ENCODE measurements at regions not wholly inside any gene's neighbourhood (a gene's known extent, or its start where the extent isn't known, plus 50 kb on each side); places are given as distances from the start of the nearest gene placed in this dataset.

GRCh38 chr6:87919001-87919400 lies 128.6 kb upstream of the SPACA1 start:
- peaks cover 5 to 7% of the 10 kb centered on the region in 2 experiments; a peak in 4 of 5 replicates for H3K9me3 Mint-ChIP-seq
- Histone ChIP-seq H4K8ac (replicated peaks; ENCODE audit: insufficient read length, low read depth, low read length) (no peak overlapping the region), H4K20me1 (ENCODE audit: control insufficient read depth, insufficient read depth, insufficient read length) (no peaks in the 10 kb centered on the region), H2AFZ (ENCODE audit: low read length) (no peak overlapping the region), H3K4ac (ENCODE audit: low read depth, low read length) (no peak overlapping the region), H2BK120ac (ENCODE audit: low read depth, low read length, poor library complexity, severe bottlenecking) (no peak overlapping the region), H3K79me1 (ENCODE audit: insufficient read depth, low read depth, low read length, poor library complexity, severe bottlenecking) (no peaks in the 10 kb centered on the region), H3K23ac (ENCODE audit: insufficient read length, low read depth, low read length) (no peak overlapping the region), H2BK20ac (ENCODE audit: low read depth, low read length, poor library complexity, severe bottlenecking) (no peak overlapping the region), H3K27ac (ENCODE audit: insufficient read length, low read depth, low read length) (no peak overlapping the region), H3K23me2 (ENCODE audit: insufficient read length, low read depth, low read length, poor library complexity, severe bottlenecking) (no peaks in the 10 kb centered on the region), H3K79me2 (ENCODE audit: insufficient read depth, low read length) (no peaks in the 10 kb centered on the region), H3K9ac (ENCODE audit: extremely low read depth, insufficient read length, low read length) (no peak overlapping the region), H2BK5ac (ENCODE audit: insufficient read length, low read length) (no peak overlapping the region), H4K91ac (ENCODE audit: insufficient read length, low read depth, low read length) (no peak overlapping the region), H3K14ac (ENCODE audit: insufficient read depth, low read length) (no peak overlapping the region), H2BK12ac (ENCODE audit: insufficient read length, low read depth, low read length) (no peak overlapping the region), H2AK5ac (ENCODE audit: insufficient read length, low read length) (no peak overlapping the region), H3K9me3 (ENCODE audit: control insufficient read depth, low read depth, low read length) (no peaks in the 10 kb centered on the region), H3T11ph (ENCODE audit: low read length) (no peak overlapping the region), H2BK15ac (ENCODE audit: low read depth, low read length) (no peak overlapping the region), H4K5ac (ENCODE audit: insufficient read length, low read depth, low read length) (no peak overlapping the region), H3K4me1 (ENCODE audit: insufficient read depth, low read length) (no peaks in the 10 kb centered on the region; the same call in 1 of the 2 replicates), H3K56ac (ENCODE audit: insufficient read length, low read depth, low read length) (no peak overlapping the region), H3K27me3 (ENCODE audit: insufficient read depth, low read length) (no peaks in the 10 kb centered on the region), H3K18ac (ENCODE audit: insufficient read length, low read depth, low read length) (no peak overlapping the region), H3K4me2 (ENCODE audit: insufficient read depth, insufficient read length, low read length) (no peak overlapping the region)
- H3K4me1 Mint-ChIP-seq = peaks cover 13 to 22% of the 10 kb centered on the region in 2 experiments
- no CpG with 5 or more reads among the region's 1 CpG for WGBS (ENCODE audit: extremely low coverage, insufficient read length, low lambda C conversion rate)
- TF ChIP-seq, protein P1, sequence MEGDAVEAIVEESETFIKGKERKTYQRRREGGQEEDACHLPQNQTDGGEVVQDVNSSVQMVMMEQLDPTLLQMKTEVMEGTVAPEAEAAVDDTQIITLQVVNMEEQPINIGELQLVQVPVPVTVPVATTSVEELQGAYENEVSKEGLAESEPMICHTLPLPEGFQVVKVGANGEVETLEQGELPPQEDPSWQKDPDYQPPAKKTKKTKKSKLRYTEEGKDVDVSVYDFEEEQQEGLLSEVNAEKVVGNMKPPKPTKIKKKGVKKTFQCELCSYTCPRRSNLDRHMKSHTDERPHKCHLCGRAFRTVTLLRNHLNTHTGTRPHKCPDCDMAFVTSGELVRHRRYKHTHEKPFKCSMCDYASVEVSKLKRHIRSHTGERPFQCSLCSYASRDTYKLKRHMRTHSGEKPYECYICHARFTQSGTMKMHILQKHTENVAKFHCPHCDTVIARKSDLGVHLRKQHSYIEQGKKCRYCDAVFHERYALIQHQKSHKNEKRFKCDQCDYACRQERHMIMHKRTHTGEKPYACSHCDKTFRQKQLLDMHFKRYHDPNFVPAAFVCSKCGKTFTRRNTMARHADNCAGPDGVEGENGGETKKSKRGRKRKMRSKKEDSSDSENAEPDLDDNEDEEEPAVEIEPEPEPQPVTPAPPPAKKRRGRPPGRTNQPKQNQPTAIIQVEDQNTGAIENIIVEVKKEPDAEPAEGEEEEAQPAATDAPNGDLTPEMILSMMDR (conservative IDR thresholded peaks at IDR 0.05) = no peak
- no peak overlapping the region for H3K27ac Mint-ChIP-seq
- H3K4me3 Mint-ChIP-seq = no peak overlapping the region
- DNase-seq = no peak
- no peaks in the 10 kb centered on the region for H3K27me3 Mint-ChIP-seq (ENCODE audit: low read depth)
- peaks cover 2 to 11% (median 8%) of the 10 kb centered on the region in 3 experiments; a peak in 3 of 7 replicates for H3K36me3 Mint-ChIP-seq (ENCODE audit: insufficient read depth in 1 of 3, low read depth in 3 of 3)
